ENCODE measurements at regions not wholly inside any gene's neighbourhood (a gene's known extent, or its start where the extent isn't known, plus 50 kb on each side); places are given as distances from the start of the nearest gene placed in this dataset.
A peak's percentile ranks its signal among the peaks of the same experiment; 100 is the strongest.

DNA sequence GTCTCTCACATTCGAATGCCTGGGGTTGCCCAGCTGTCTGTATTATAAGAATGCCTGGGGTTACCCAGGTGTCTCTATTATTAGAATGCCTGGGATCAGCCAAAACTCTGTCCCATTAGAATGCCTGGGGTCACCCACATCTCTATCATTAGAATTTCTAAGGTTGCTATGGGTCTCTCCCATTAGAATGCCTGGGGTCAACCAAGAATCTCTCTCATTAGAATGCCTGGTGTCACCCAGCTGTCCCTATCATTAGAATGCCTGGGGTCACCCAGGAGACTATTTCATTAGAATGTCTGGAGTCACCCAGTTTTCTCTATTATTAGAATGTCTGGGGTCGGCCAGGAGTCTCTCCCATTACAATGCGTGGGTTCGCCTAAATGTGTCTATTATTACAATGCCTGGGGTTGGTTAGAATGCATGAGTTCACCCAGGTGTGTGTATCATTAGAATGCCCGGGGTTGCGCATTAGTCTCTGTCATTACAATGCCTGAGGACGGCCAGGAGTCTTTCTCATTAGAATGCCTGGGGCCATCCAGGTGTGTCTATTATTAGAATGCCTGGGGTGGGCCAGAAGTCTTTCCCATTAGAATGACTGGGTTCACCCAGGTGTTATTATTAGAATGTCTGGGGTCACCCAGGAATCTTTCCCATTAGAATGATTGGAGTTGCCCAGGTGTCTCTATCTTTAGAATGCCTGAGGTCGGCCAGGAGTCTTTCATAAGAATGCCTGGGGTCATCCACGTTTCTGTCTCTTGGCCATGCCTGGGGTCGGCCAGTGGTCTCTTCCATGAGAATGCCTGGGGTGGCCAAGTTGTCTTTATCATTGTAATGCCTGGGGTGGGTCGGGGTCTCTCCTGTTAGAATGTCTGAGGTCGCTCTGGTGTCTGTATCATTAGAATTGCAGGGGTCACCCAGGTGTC is 59.6 kb downstream of the RNF187 start:
- no peak for DNase-seq

DNA sequence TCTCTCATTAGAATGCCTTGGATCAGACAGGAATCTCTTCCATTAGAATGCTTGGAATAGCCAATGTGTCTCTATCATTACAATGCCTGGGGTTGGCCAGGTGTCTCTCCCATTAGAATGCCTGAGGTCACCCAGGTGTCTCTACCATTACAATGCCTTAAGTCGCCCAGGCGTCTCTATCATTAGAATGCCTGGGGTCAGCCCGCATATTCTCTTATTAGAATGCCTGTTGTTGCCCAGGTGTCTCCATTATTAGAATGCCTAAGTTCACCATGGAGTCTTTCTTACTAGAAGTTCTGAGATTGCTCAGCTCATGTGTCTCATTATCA is 60.2 kb downstream of the RNF187 start:
- DNase-seq = no peak

DNA sequence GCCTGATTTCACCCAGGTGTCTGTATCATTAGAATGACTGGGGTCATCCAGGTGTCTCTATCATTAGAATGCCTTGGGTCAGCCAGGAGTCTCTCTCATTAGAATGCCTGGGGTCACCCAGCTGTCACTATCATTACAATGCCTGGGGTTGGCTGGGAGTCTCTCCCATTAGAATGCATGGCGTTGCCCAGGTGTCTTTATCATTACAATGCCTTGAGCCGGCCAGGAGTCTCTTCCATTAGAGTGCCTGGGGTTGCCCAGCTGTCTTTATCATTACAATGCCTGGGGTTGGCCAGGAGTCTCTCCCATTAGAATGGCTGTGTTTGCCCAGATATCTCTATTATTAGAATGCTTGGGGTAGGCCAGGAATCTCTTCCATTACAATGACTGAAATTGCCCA is 61.6 kb downstream of the RNF187 start:
- no peak for DNase-seq

DNA sequence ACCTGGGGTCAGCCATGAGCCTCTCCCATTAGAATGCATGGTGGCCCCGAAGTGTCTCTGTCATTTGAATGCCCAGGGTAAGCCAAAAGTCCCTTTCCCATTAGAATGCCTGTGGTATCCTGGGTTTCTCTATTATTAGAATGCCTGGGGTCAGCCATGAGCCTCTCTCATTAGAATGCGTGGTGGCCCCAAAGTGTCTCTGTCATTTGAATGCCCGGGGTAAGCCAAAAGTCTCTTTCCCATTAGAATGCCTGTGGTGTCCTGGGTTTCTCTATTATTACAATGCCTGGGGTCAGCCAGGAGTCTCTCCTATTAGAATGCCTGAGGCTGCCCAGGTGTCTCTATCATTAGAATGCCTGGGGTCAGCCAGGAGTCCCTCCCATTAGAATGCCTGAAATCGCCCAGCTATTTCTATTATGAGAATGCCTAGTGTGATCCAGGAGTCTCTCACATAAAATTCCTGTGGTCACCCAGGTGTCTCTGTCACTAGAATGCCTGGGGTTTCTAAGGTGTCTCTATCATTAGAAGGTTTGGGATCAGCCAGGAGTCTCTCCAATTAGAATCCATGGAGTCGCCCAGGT is 65.5 kb downstream of the RNF187 start:
- DNase-seq = no peak

DNA sequence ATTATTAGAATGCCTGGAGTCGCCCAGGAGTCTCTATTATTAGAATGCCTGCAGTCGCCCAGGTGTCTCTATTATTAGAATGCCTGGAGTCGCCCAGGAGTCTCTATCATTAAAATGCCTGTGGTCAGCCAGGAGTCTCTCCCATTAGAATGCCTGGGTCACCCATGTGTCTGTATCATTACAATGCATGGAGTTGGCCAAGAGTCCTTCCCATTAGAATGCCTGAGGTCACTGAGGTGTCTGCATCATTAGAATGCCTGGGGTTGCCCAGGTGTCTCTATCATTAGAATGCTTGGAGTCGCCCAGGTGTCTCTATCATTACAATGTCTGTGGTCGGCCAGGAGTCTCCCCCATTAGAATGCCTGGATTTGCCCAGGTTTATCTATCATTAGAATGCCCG is 66.9 kb downstream of the RNF187 start:
- no peak for DNase-seq

DNA sequence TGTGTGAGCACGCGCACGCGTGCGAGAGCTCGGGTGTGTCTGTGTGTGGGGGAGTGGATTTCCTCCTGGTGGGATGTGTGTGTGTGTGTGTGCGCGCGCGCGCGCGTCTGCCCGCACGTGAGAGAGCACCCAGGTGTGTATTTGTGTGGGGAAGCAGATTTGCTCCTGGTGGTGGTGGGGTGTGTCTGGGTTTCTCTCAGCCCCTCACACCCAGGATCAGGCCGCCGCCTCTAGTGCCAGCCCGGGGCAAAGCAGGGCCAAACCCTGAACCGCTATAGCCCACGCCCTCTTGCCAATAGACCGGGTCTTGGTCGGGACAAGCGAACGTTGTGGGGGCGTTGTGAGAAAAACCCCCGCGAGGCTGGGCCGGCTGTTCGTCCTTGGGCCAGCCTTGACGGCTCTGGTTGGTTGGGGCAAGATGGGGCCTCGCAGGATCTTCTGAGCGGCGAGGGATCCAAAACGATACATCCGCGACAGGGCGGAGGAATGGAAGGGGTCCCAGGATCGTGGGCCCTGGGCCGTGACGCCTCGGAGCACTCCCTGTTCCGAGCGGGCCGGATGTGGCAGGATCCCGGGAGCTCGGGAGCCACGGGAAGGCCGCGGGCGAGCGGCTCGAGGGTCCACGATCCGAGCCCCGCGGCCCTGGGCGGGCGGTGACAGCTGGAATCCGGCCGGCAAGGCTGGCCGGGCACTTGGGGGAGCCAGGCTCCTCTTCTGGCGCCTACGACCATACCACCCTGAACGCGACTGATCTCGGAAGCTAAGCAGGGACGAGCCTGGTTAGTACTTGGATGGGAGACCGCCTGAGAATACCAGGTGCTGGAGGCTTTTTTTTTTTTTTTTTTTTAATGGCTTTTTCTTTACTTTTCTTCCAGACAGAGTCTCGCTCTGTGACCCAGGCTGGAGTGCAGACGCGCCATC is 68.2 kb downstream of the RNF187 start:
- DNase-seq = no peak

DNA sequence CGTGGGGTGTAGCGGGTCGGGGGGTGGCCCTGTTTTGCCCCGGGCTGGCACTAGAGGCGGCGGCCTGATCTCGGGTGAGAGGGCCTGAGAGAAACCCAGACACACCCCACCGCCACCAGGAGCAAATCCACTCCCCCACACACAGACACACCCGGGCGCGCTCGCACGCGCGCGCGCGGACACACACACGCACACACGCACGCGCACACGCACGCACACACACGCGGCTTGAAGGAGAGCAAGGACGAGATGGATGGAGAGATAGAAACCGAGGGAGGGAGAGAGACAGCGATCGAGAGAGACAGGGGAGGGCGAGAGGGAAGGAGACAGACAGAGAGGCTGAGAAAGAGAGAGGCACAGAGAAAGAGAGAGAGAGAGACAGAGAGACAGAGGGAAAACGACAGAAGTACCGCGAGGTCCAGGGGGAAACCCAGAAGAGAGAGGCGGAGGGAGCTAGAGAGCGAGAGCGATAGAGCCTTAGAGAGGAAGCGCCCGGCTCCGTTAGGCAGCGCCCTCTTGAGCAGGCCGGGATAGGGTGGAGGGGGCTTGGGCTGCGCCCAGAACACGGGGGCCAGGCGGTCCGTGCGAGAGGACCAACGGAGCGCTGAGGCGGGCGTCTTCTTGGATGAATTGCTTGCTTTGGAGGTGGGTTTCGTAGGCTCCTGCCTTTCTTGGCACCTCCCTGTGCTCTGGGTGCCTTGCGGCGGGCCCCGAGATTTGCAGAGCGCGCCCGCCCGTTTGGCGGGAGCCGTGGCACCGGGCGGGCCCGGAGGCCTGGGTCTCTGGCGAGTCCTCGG is 69.7 kb downstream of the RNF187 start:
- DNase-seq = peak; percentile 14

Data from effector CD4-positive, alpha-beta T cell (primary cell).